ENCODE measurements at regions not wholly inside any gene's neighbourhood (a gene's known extent, or its start where the extent isn't known, plus 50 kb on each side); places are given as distances from the start of the nearest gene placed in this dataset.

- in situ Hi-C loops (cut with HindIII; ENCODE audit: extremely low pct_ligation_motif_present, low pct_unique_long_range_greater_than_20kb) = no loop called here
- Histone ChIP-seq H3K27me3 (ENCODE audit: control insufficient read depth in 1 of 2, insufficient read depth in 2 of 2, low read length in 2 of 2) (no peaks in the 10 kb centered on the region), H3K27ac (ENCODE audit: extremely low read length, insufficient read depth, low read length) (no peak overlapping the region), H3K9me3 (ENCODE audit: low read length) (peaks cover 25% of the 10 kb centered on the region), H3K4me2 (ENCODE audit: low read depth, low read length) (no peak overlapping the region), H3K79me2 (ENCODE audit: insufficient read depth, low read length) (no peaks in the 10 kb centered on the region), H4K20me1 (ENCODE audit: insufficient read depth, low read length) (no peaks in the 10 kb centered on the region), H3K9ac (ENCODE audit: insufficient read depth, low read depth, low read length) (no peak overlapping the region), H2AFZ (ENCODE audit: low read length) (no peak overlapping the region), H3K4me3 (replicated peaks in 1 of 3; ENCODE audit: insufficient read depth in 1 of 3, low read depth in 2 of 3, low read length in 3 of 3) (no peak overlapping the region), H3K36me3 (replicated peaks in 1 of 2; ENCODE audit: control insufficient read depth in 1 of 2, insufficient read depth in 2 of 2, low read length in 2 of 2) (no peaks in the 10 kb centered on the region), H3K4me1 (ENCODE audit: insufficient read depth, low read length) (no peaks in the 10 kb centered on the region)
- TF ChIP-seq, protein P1, sequence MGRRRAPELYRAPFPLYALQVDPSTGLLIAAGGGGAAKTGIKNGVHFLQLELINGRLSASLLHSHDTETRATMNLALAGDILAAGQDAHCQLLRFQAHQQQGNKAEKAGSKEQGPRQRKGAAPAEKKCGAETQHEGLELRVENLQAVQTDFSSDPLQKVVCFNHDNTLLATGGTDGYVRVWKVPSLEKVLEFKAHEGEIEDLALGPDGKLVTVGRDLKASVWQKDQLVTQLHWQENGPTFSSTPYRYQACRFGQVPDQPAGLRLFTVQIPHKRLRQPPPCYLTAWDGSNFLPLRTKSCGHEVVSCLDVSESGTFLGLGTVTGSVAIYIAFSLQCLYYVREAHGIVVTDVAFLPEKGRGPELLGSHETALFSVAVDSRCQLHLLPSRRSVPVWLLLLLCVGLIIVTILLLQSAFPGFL (CRISPR knock-in tag; IDR thresholded peaks at IDR 0.05) = no peak
- TF ChIP-seq RAD51 (IDR thresholded peaks at IDR 0.05; ENCODE audit: borderline replicate concordance) (no peak), CREB3 (CRISPR knock-in tag; IDR thresholded peaks at IDR 0.05) (no peak), SRSF9 (IDR thresholded peaks at IDR 0.05; ENCODE audit: borderline replicate concordance, insufficient read depth, low read depth, low read length, poor library complexity, severe bottlenecking) (no peak), SP4 (CRISPR knock-in tag; IDR thresholded peaks at IDR 0.05) (no peak), ZNF343 (CRISPR knock-in tag; IDR thresholded peaks at IDR 0.05) (no peak), ATF1 (CRISPR knock-in tag; IDR thresholded peaks at IDR 0.05) (no peak)
- POLR2A ChIA-PET = no interaction called here
- no TSS peak for BruUV-seq (replicated peaks)
- ATAC-seq (no peak), DNase-seq (ENCODE audit: low spot score) (no peak), FAIRE-seq (no peak)
- intact Hi-C loops (cut with micrococcal nuclease; ENCODE audit: unreplicated experiment) = no loop called here
- CTCF ChIA-PET (ENCODE audit: low intra/inter-chr PET ratio, low total read pairs) = no interaction called here
- 0% methylated on average over 3 of the region's 3 CpGs for WGBS (ENCODE audit: low lambda C conversion rate)
Measured at GRCh38 chr1:105208581-105208980, 1458.9 kb downstream of the AMY1C start.

DNA sequence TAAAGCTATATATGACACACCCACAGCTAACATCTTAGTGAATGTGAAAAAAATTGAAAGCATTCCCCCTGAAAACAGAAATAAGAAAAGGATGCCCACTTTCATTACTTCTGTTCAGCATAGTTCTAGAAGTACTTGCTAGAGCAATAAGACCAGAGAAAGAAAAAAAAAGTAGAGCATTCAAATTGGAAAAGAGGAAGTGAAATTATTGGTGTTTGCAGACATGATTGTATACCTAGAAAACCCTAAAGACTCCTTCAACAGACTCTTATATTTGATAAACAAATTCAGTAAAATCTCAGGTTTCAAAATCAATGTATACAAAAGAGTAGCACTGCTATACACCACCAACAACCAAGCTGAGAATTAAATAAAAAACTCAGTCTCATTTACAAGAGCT lies 1461.0 kb downstream of the AMY1C start:
- ATAC-seq (no peak), FAIRE-seq (no peak), DNase-seq (ENCODE audit: low spot score) (no peak)
- Histone ChIP-seq H3K4me3 (replicated peaks in 1 of 3; ENCODE audit: insufficient read depth in 1 of 3, low read depth in 2 of 3, low read length in 3 of 3) (no peak overlapping the region), H3K4me2 (ENCODE audit: low read depth, low read length) (no peak overlapping the region), H3K9me3 (ENCODE audit: low read length) (peaks cover 13% of the 10 kb centered on the region), H2AFZ (ENCODE audit: low read length) (no peak overlapping the region), H3K27me3 (ENCODE audit: control insufficient read depth in 1 of 2, insufficient read depth in 2 of 2, low read length in 2 of 2) (no peaks in the 10 kb centered on the region), H3K9ac (ENCODE audit: insufficient read depth, low read depth, low read length) (no peak overlapping the region), H3K4me1 (ENCODE audit: insufficient read depth, low read length) (no peaks in the 10 kb centered on the region), H3K27ac (ENCODE audit: extremely low read length, insufficient read depth, low read length) (no peak overlapping the region), H3K36me3 (replicated peaks in 1 of 2; ENCODE audit: control insufficient read depth in 1 of 2, insufficient read depth in 2 of 2, low read length in 2 of 2) (no peaks in the 10 kb centered on the region), H3K79me2 (ENCODE audit: insufficient read depth, low read length) (no peaks in the 10 kb centered on the region), H4K20me1 (ENCODE audit: insufficient read depth, low read length) (no peaks in the 10 kb centered on the region)
- no TSS peak for BruUV-seq (replicated peaks)
- intact Hi-C loops (cut with micrococcal nuclease; ENCODE audit: unreplicated experiment) = no loop called here
- POLR2A ChIA-PET = no interaction called here
- in situ Hi-C loops (cut with HindIII; ENCODE audit: extremely low pct_ligation_motif_present, low pct_unique_long_range_greater_than_20kb) = no loop called here
- CTCF ChIA-PET (ENCODE audit: low intra/inter-chr PET ratio, low total read pairs) = no interaction called here
- TF ChIP-seq FOXO1 (CRISPR knock-in tag; IDR thresholded peaks at IDR 0.05) (no peak), ZNF816 (CRISPR knock-in tag; IDR thresholded peaks at IDR 0.05; ENCODE audit: borderline replicate concordance) (no peak), ZC3H13 (CRISPR knock-in tag; IDR thresholded peaks at IDR 0.05) (no peak), ZSCAN9 (CRISPR knock-in tag; IDR thresholded peaks at IDR 0.05; ENCODE audit: borderline replicate concordance) (no peak), ONECUT2 (CRISPR knock-in tag; IDR thresholded peaks at IDR 0.05) (no peak), MYNN (CRISPR knock-in tag; IDR thresholded peaks at IDR 0.05; ENCODE audit: low read depth) (no peak), ZNF10 (CRISPR knock-in tag; IDR thresholded peaks at IDR 0.05; ENCODE audit: borderline replicate concordance, low read depth) (no peak), ATF3 (CRISPR knock-in tag; IDR thresholded peaks at IDR 0.05) (no peak)
- TF ChIP-seq, protein P2, sequence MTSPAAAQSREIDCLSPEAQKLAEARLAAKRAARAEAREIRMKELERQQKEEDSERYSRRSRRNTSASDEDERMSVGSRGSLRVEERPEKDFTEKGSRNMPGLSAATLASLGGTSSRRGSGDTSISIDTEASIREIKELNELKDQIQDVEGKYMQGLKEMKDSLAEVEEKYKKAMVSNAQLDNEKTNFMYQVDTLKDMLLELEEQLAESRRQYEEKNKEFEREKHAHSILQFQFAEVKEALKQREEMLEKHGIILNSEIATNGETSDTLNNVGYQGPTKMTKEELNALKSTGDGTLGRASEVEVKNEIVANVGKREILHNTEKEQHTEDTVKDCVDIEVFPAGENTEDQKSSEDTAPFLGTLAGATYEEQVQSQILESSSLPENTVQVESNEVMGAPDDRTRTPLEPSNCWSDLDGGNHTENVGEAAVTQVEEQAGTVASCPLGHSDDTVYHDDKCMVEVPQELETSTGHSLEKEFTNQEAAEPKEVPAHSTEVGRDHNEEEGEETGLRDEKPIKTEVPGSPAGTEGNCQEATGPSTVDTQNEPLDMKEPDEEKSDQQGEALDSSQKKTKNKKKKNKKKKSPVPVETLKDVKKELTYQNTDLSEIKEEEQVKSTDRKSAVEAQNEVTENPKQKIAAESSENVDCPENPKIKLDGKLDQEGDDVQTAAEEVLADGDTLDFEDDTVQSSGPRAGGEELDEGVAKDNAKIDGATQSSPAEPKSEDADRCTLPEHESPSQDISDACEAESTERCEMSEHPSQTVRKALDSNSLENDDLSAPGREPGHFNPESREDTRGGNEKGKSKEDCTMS (CRISPR knock-in tag; conservative IDR thresholded peaks at IDR 0.05) = no peak
